ENCODE measurements at regions not wholly inside any gene's neighbourhood (a gene's known extent, or its start where the extent isn't known, plus 50 kb on each side); places are given as distances from the start of the nearest gene placed in this dataset.

GRCh38 chr1:175881246-175881976 lies 138.0 kb upstream of the TNR start:
- no peak overlapping the region for H3K27ac ChIP-seq
- WGBS, 2 donors (ENCODE audit: low coverage in 1 of 2), result 48 to 65% methylated on average over 4 to 8 of the region's 8 CpGs
- H3K9me3 ChIP-seq, result no peaks in the 10 kb centered on the region
- in situ Hi-C loops (cut with MboI; ENCODE audit: low pct_ligation_motif_present in 1 of 4, low pct_unique_long_range_greater_than_20kb in 1 of 4, low sequenced_read_pairs in 3 of 4), result loop anchor here in 1 of 4 donors (25.0 kb wide), 1 partner anchor 394 kb away; no protein-coding TSS in a partner anchor
- no peak for TF ChIP-seq POLR2A (IDR thresholded peaks at IDR 0.05)
- TF ChIP-seq, protein P1, sequence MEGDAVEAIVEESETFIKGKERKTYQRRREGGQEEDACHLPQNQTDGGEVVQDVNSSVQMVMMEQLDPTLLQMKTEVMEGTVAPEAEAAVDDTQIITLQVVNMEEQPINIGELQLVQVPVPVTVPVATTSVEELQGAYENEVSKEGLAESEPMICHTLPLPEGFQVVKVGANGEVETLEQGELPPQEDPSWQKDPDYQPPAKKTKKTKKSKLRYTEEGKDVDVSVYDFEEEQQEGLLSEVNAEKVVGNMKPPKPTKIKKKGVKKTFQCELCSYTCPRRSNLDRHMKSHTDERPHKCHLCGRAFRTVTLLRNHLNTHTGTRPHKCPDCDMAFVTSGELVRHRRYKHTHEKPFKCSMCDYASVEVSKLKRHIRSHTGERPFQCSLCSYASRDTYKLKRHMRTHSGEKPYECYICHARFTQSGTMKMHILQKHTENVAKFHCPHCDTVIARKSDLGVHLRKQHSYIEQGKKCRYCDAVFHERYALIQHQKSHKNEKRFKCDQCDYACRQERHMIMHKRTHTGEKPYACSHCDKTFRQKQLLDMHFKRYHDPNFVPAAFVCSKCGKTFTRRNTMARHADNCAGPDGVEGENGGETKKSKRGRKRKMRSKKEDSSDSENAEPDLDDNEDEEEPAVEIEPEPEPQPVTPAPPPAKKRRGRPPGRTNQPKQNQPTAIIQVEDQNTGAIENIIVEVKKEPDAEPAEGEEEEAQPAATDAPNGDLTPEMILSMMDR (IDR thresholded peaks at IDR 0.05), result no peak
- TF ChIP-seq POLR2AphosphoS5 (IDR thresholded peaks at IDR 0.05), result no peak
- TF ChIP-seq EP300 (IDR thresholded peaks at IDR 0.05; ENCODE audit: low read depth), result no peak
- no peaks in the 10 kb centered on the region for H3K36me3 ChIP-seq
- H3K27me3 ChIP-seq, result no peaks in the 10 kb centered on the region
- no peak for DNase-seq
- H3K4me1 ChIP-seq, result no peaks in the 10 kb centered on the region
- H3K4me3 ChIP-seq, result no peak overlapping the region
- intact Hi-C loops (cut with DNase I; ENCODE audit: low total_unique reads), result no loop called here

DNA sequence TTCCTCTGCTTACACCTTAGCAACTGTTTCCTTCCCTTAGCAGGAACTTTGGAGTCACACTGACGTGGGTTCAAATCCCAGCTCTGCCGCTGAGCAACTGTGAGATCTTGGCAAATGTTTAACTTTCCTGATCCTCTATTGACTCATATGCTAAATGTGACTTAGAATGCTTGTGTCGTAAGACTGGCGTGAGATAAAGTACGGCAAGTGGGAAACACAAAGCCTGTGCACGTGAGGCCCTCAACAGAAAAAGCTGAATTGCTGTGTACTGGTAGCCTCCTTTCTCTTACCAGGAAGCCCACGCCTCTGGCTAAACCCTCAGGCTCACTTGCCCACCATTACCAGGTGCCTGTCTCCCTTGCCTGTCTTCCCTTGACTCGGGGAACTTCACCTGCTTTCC lies 135.4 kb upstream of the TNR start:
- H3K4me1 ChIP-seq, result no peaks in the 10 kb centered on the region
- no peak for TF ChIP-seq POLR2AphosphoS5 (IDR thresholded peaks at IDR 0.05)
- no peak for TF ChIP-seq EP300 (IDR thresholded peaks at IDR 0.05; ENCODE audit: low read depth)
- TF ChIP-seq POLR2A (IDR thresholded peaks at IDR 0.05), result no peak
- TF ChIP-seq, protein P1 (IDR thresholded peaks at IDR 0.05), result no peak
- no peaks in the 10 kb centered on the region for H3K9me3 ChIP-seq
- H3K27me3 ChIP-seq, result no peaks in the 10 kb centered on the region
- 40 to 83% methylated on average over 1 to 8 of the region's 8 CpGs for WGBS, 2 donors (ENCODE audit: low coverage in 1 of 2)
- in situ Hi-C loops (cut with MboI; ENCODE audit: low pct_ligation_motif_present in 1 of 4, low pct_unique_long_range_greater_than_20kb in 1 of 4, low sequenced_read_pairs in 3 of 4) (loop anchor here in 1 of 4 donors (25.0 kb wide), 1 partner anchor 391 kb away; no protein-coding TSS in a partner anchor), intact Hi-C loops (cut with DNase I; ENCODE audit: low total_unique reads) (no loop called here)
- DNase-seq, result no peak
- no peaks in the 10 kb centered on the region for H3K36me3 ChIP-seq
- no peak overlapping the region for H3K4me3 ChIP-seq
- no peak overlapping the region for H3K27ac ChIP-seq

DNA sequence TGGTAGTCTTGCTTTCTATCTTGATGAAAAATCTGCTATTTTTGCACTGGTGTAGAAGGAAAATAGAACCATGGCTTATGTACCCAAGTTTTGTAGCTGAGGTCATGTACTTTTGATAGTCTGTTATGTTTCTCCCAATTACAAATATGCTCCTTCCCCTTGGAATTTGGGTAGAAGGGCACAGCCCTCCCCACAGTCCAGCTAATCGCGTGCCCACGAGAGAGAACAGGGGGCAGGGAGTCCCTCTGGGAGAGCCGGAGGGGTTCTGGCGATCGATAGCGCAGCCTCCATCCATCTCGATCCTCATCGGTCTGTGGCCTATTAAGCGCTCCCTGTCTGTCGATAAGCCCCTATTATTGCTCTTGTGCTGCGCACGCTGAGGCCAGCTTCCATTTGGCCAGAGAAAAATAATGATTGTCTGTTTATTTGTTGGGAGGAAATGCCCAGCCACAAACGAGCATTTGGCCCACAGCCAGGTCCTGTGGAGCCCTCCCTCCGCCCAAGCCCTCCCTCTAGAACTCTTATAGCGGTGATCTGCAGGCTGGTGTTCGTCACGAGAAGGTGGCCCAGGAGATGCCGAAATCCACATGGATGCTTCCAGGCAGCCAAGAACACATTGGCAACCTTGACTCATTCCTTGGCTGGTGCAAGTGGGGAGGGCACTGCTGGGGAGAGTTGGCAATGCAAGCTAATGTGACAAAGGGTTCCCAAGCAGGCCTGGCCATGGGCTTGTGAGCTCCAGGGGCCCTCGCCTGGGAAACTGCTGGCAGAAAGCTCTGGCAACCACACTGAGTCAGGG lies 134.7 kb upstream of the TNR start:
- in situ Hi-C loops (cut with MboI; ENCODE audit: low pct_ligation_motif_present in 1 of 4, low pct_unique_long_range_greater_than_20kb in 1 of 4, low sequenced_read_pairs in 3 of 4), result loop anchor here in 1 of 4 donors (25.0 kb wide), 1 partner anchor 391 kb away; no protein-coding TSS in a partner anchor
- TF ChIP-seq POLR2AphosphoS5 (IDR thresholded peaks at IDR 0.05), result no peak
- TF ChIP-seq, protein P1 (IDR thresholded peaks at IDR 0.05), result no peak
- no peak for TF ChIP-seq EP300 (IDR thresholded peaks at IDR 0.05; ENCODE audit: low read depth)
- no peak for TF ChIP-seq POLR2A (IDR thresholded peaks at IDR 0.05)
- intact Hi-C loops (cut with DNase I; ENCODE audit: low total_unique reads), result no loop called here
- Histone ChIP-seq H3K36me3 (no peaks in the 10 kb centered on the region), H3K4me3 (no peak overlapping the region), H3K4me1 (no peaks in the 10 kb centered on the region), H3K27ac (no peak overlapping the region), H3K27me3 (no peaks in the 10 kb centered on the region), H3K9me3 (no peaks in the 10 kb centered on the region)
- no peak for DNase-seq
- WGBS, 2 donors (ENCODE audit: low coverage in 1 of 2), result 85% methylated on average over 20 of the region's 20 CpGs; no CpG with 5 or more reads in 1 of the 2 donors

DNA sequence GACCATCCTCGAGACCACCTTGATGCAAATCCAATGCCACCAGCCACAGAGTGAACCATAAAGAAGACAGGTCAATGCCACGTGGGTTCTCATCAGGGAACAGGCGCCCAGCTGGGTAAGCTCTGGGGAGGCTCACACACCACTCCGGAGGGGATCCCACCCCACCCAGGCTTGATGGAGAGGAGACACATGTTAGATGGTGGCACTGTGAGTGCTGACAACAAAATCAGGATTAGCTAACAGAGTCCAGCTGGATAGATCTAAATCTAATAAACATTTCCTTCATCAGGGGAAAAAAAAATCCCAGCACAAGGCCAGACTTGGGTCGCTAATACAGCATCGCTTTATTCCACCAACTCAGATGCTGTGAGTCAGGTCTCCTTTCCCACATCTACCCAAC lies 132.2 kb upstream of the TNR start:
- H3K4me3 ChIP-seq, result no peak overlapping the region
- no peak for DNase-seq
- H3K27me3 ChIP-seq, result no peaks in the 10 kb centered on the region
- H3K27ac ChIP-seq, result no peak overlapping the region
- no peaks in the 10 kb centered on the region for H3K4me1 ChIP-seq
- in situ Hi-C loops (cut with MboI; ENCODE audit: low pct_ligation_motif_present in 1 of 4, low pct_unique_long_range_greater_than_20kb in 1 of 4, low sequenced_read_pairs in 3 of 4) (loop anchor here in 1 of 4 donors (25.0 kb wide), 1 partner anchor 388 kb away; no protein-coding TSS in a partner anchor), intact Hi-C loops (cut with DNase I; ENCODE audit: low total_unique reads) (no loop called here)
- no peaks in the 10 kb centered on the region for H3K36me3 ChIP-seq
- H3K9me3 ChIP-seq, result no peaks in the 10 kb centered on the region
- WGBS, 2 donors (ENCODE audit: low coverage in 1 of 2), result 95% methylated on average over 6 of the region's 6 CpGs; no CpG with 5 or more reads in 1 of the 2 donors
- TF ChIP-seq POLR2A (IDR thresholded peaks at IDR 0.05) (no peak), EP300 (IDR thresholded peaks at IDR 0.05; ENCODE audit: low read depth) (no peak), POLR2AphosphoS5 (IDR thresholded peaks at IDR 0.05) (no peak)
- TF ChIP-seq, protein P1 (IDR thresholded peaks at IDR 0.05), result no peak
